ENCODE measurements at regions not wholly inside any gene's neighbourhood (a gene's known extent, or its start where the extent isn't known, plus 50 kb on each side); places are given as distances from the start of the nearest gene placed in this dataset.

DNA sequence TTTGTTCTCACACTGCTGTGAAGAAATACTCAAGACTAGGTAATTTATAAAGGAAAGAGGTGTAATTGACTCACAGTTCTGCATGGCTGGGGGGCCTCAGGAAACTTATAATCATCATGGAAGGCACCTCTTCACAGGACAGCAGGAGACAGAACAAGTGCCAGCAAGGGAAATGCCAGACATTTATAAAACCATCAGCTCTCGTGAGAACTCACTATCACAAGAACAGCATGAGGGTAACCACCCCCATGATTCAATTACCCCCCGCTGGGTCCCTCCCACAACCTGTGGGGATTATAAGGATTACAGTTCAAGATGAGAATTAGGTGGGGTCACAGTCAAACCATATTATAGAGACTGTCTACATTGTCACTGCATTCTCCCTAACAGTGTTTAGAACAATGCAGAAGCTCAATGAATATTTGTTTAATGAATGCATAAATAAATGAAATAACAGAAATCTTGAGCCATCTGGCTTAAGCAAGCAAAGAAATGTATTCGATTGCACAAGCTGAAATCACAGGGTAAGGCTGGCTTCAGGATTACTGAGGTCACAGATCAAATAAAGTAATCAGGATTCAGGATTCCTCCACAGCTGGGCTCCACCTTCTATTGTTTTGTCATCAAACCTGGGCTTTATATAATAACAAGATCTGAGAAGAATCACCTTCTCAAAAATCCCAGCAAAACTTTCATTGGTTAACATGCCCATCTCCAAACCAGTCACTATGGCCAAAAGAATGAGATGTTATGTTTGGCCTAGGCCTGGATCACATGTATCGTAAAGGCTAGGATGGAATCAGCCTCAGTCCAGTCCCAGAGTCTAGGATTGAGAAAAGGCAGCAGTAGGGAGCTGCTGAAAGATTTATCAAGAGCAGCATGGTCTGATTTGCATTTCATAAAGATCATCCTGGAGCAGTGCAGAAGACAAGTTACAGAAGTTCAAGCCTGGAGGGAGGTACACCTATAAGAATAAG, 137.8 kb upstream of the UBASH3B start:
- Histone ChIP-seq H3K27ac (no peak overlapping the region), H3K27me3 (no peaks in the 10 kb centered on the region), H3K4me1 (ENCODE audit: insufficient read depth) (no peaks in the 10 kb centered on the region), H3K4me3 (no peak overlapping the region), H3K36me3 (no peaks in the 10 kb centered on the region), H3K9me3 (no peaks in the 10 kb centered on the region)
- intact Hi-C loops (cut with DNase I), result no loop called here
- no peak for DNase-seq
- 75 to 83% (median 78%) methylated on average over 4 of the region's 4 CpGs for WGBS, 3 donors
- TF ChIP-seq CTCF (IDR thresholded peaks at IDR 0.05) (no peak), EP300 (IDR thresholded peaks at IDR 0.05) (no peak), POLR2A (IDR thresholded peaks at IDR 0.05) (no peak)

DNA sequence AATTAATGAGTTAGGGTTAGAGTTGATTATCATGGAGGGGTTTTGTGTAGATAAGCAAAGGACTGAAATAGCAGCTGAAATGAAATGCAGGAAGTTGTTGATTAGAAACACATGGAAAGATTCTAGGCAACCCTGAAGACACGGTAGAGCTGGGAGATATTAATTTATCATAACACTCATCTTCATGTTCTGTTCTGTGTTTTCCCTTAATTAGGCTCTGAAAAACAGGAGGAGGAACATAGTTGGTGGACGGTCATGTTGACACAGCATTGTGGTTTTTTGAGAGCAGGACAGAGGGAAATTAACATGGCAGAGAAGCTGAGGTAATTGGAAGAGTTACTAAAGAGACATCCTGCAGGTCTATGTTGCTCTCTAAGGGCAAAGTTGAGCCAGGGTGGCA, 138.8 kb upstream of the UBASH3B start:
- no peak overlapping the region for H3K27ac ChIP-seq
- DNase-seq, result no peak
- intact Hi-C loops (cut with DNase I), result no loop called here
- H3K27me3 ChIP-seq, result no peaks in the 10 kb centered on the region
- no peak for TF ChIP-seq EP300 (IDR thresholded peaks at IDR 0.05)
- TF ChIP-seq POLR2A (IDR thresholded peaks at IDR 0.05), result no peak
- no peak for TF ChIP-seq CTCF (IDR thresholded peaks at IDR 0.05)
- H3K9me3 ChIP-seq, result no peaks in the 10 kb centered on the region
- no peaks in the 10 kb centered on the region for H3K36me3 ChIP-seq
- WGBS, 3 donors, result 16 to 21% (median 16%) methylated on average over 2 of the region's 2 CpGs
- no peaks in the 10 kb centered on the region for H3K4me1 ChIP-seq (ENCODE audit: insufficient read depth)
- H3K4me3 ChIP-seq, result no peak overlapping the region

DNA sequence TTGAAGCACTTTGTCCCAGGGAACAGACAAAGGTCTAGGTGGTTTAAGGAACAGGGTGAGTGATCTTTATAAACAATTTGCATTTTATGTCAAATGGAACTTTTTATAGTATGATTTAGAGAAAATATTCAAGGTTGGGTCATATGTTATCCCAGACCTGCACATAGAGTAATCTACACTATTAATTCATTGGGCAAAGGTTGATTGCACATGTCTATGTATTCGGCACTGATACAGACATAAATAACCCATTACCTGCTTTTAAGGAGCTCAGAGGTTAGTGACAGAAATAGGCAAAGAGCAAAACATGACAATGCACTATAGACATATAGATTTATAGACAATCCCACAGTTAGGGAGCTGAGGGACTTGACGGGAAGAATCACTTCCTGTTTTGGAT, 141.5 kb upstream of the UBASH3B start:
- H3K27me3 ChIP-seq, result no peaks in the 10 kb centered on the region
- TF ChIP-seq POLR2A (IDR thresholded peaks at IDR 0.05) (no peak), EP300 (IDR thresholded peaks at IDR 0.05) (no peak), CTCF (IDR thresholded peaks at IDR 0.05) (no peak)
- no peaks in the 10 kb centered on the region for H3K36me3 ChIP-seq
- intact Hi-C loops (cut with DNase I), result no loop called here
- WGBS, 3 donors, result 32 to 61% (median 49%) methylated on average over 2 of the region's 2 CpGs
- H3K9me3 ChIP-seq, result no peaks in the 10 kb centered on the region
- no peak for DNase-seq
- no peak overlapping the region for H3K4me3 ChIP-seq
- H3K27ac ChIP-seq, result no peak overlapping the region
- no peaks in the 10 kb centered on the region for H3K4me1 ChIP-seq (ENCODE audit: insufficient read depth)

DNA sequence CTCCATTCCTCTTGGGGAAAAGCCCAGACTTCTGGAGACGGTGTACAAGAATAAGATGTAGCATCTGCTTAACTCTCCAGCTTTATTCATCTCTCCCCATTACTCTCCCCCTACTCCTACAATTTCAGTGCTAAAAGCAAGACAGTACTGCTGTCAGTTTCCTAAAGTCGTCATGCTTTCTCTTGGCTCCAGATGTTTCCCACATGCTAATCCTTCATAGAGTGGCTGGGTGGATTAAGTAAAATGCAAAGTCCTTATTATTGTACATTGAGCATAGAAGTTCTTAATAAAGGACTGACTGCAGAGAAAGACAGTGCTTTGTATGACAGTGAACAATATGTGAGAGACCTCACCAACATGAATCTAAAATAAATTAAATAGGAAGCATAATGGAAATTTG, 142.2 kb upstream of the UBASH3B start:
- Histone ChIP-seq H3K9me3 (no peaks in the 10 kb centered on the region), H3K36me3 (no peaks in the 10 kb centered on the region), H3K27me3 (no peaks in the 10 kb centered on the region), H3K27ac (no peak overlapping the region), H3K4me1 (ENCODE audit: insufficient read depth) (no peaks in the 10 kb centered on the region), H3K4me3 (no peak overlapping the region)
- WGBS, 3 donors, result 51 to 64% (median 58%) methylated on average over 2 of the region's 2 CpGs
- TF ChIP-seq CTCF (IDR thresholded peaks at IDR 0.05) (no peak), EP300 (IDR thresholded peaks at IDR 0.05) (no peak), POLR2A (IDR thresholded peaks at IDR 0.05) (no peak)
- no peak for DNase-seq
- intact Hi-C loops (cut with DNase I), result no loop called here

All from ovary (tissue), 7 donors.